Sigmoid colon (tissue), 4 donors: ENCODE measurements at regions not wholly inside any gene's neighbourhood (a gene's known extent, or its start where the extent isn't known, plus 50 kb on each side); places are given as distances from the start of the nearest gene placed in this dataset.

Experiments used
- CTCF ChIP-seq, 4 experiments: fragments of 450-650 bp in 3 of 4; fragments of 200-600 bp in 1 of 4; IDR thresholded peaks; one replicate each; pipeline ENCODE4 v1.5.1; 2016 to 2019; ENCODE audit warnings: antibody characterized with exemption in 4 of 4, mild to moderate bottlenecking in 3 of 4, moderate library complexity in 2 of 4
- POLR2A ChIP-seq, 2 donors: fragments of 450-650 bp; IDR thresholded peaks; one replicate each; pipeline ENCODE4 v1.6.1; 2016; ENCODE audit warnings: antibody characterized with exemption in 2 of 2, mild to moderate bottlenecking in 2 of 2, moderate library complexity in 2 of 2
- POLR2AphosphoS5 ChIP-seq, 4 donors: sonication (generic); formaldehyde crosslinking; IDR thresholded peaks; one replicate each; pipeline ENCODE4 v1.6.1; 2017; ENCODE audit warnings: antibody characterized with exemption in 4 of 4

- TF ChIP-seq POLR2A (IDR thresholded peaks at IDR 0.05) (no peak), POLR2AphosphoS5 (IDR thresholded peaks at IDR 0.05) (no peak), CTCF (IDR thresholded peaks at IDR 0.05) (no peak)
Measured at GRCh38 chr2:45123521-45124191, 114.4 kb upstream of the SIX2 start.
